Endothelial cell of hepatic sinusoid (primary cell): ENCODE measurements at regions not wholly inside any gene's neighbourhood (a gene's known extent, or its start where the extent isn't known, plus 50 kb on each side); places are given as distances from the start of the nearest gene placed in this dataset.

Source experiments
- in situ Hi-C: cut with HindIII; loops from 2 replicates; pipeline ENCODE4 v1.10.0; 2017; ENCODE audit warnings: low sequenced_read_pairs

- in situ Hi-C loops, result no loop called here
Measured at GRCh38 chr1:98386675-98387440, 274.7 kb upstream of the SNX7 start.

DNA sequence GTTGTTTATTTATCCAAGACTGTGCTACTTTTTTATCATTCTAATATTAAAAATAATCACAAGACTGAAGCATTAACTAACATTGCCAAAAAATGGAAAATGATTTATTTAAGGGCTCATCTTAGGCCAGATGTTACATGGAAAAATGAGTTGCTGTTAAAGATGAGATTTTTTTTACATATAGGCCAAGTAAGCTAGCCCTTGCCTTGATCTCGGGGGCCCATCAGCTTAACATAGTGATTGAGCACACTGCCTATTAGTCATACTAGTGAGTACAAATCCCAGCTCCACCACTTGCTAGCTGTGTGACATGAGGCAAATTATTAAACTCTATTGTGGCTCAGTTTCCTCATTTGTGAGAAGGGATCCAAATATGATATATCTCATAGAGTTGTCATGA, 275.9 kb upstream of the SNX7 start:
- in situ Hi-C loops, result no loop called here

DNA sequence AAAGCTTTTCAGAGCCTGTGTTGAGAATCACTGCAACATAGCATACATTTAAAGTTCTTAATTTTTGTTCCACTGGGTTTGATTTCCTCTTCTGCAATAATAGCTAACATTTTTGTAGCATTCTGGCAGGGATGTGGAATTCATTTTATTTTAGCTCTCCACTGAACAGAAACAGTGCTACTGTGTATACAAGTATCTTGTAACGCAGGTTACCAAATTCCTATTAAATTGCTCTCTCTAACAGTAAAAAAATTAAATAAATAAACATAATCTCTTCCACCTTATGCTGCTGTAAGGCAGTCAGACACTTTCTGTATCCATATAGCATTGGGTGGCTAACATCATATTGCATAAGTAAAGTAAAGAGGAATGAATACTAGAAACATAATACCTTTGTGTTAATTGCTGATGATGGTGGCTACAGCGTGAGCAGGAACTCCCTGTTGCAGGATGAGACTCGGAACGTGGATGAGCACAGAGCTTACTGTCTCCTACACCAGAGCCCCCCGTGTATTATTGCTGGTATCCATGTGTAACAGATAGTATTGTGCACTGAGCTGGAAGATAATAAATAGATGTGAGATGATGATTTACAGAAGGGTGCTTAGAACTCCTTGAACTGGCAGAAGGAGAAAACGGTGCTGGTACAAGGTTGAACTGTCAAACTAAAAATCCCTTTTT, 276.9 kb upstream of the SNX7 start:
- in situ Hi-C loops, result no loop called here

GRCh38 chr1:98382986-98383740, 278.4 kb upstream of the SNX7 start:
- in situ Hi-C loops, result no loop called here

- in situ Hi-C loops, result no loop called here
Measured at GRCh38 chr1:98382586-98382985, 278.9 kb upstream of the SNX7 start.

DNA sequence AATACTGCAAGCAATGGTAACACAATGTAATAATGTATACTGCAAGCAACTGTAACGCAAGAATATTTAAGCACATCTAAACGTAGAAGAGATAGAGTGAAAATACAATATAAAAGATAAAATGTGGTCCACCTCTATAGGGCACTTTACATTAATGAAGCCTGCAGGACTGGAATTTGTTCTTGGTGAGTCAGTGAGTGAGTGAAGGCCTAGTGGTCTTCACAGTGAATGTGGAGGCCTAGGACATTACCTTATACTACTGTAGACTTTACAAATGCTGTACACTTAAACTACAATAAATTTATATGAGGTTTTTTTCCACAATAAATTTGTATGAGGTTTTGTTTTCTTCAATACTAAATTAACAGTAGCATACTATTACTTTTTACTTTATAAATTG, 287.4 kb upstream of the SNX7 start:
- in situ Hi-C loops, result no loop called here

GRCh38 chr1:98373056-98373455, 288.5 kb upstream of the SNX7 start:
- in situ Hi-C loops, result no loop called here

DNA sequence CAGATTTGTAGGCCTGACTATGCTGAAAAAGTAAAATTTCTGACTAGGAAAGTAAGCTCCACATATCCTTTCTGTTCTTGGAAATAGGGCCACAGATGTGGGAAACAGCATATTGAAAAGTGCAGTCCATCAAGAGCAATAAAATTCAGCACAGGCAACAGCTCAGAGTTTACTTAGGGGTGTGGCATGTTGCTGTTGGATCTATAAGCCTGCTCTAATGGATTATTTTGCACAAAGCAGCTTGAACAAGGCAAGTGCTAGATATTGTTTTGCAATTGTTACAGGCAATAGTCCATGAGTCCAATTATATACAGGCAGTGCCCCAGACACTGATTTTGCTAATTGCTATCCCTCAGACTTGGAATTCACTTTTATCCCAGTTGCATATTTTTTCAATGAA, 289.8 kb upstream of the SNX7 start:
- in situ Hi-C loops, result no loop called here

DNA sequence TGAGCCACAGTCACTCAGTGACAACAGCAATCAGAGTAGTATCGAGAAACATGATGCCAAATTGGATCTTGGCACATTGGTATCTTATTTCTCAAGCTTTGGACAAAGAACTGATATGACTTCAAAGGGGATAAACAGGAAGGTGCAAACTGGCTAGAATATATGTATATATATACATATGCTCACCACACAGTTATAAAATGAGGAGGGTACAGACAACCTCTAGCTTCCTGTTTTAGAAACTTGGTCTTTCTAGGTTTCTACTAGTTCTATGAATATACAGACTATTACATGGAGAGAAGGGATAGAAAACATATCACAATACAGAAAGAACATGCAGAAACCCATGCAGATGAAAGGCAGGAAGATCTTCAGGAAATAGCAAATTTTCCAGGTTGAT, 292.1 kb upstream of the SNX7 start:
- in situ Hi-C loops, result no loop called here

DNA sequence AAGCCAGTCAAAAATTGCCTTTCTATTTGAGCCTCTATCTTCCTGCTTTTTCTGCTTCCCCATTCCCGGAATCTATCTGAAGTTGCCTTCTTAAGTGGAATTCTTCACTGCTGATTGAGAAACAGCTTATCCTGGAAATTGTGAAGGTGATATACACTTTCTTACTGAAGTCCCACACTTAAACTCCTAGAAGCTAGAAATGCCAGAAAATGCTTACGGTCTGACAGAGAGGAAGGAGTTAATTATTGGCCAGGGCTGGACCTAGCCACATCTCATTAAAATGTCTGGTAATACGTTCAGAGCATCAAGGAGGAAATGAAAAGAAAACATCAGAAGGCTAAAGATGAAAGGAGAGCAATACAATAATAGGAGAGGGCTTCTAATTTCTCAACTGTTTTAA, 292.5 kb upstream of the SNX7 start:
- in situ Hi-C loops, result no loop called here

GRCh38 chr1:98367426-98367825, 294.1 kb upstream of the SNX7 start:
- in situ Hi-C loops, result no loop called here

DNA sequence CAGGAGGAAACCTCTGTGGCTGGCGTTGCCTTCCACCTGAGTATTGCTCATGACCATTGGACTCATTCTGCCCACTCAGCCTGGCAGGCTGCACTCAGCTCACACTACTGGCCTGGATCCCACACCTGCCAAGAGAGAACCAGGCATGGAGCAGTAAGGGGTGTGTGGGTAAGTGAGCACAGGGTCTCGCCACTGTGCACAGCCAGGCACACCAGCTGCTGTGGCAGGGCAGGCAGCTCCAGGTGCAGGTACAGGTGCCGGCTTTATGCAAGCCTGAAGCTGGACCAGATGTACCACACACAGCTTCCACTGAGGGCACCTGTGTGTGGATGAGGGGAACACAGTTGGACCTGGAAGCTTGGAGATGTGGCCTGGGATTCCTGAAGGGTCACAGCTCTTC, 295.2 kb upstream of the SNX7 start:
- in situ Hi-C loops, result no loop called here

DNA sequence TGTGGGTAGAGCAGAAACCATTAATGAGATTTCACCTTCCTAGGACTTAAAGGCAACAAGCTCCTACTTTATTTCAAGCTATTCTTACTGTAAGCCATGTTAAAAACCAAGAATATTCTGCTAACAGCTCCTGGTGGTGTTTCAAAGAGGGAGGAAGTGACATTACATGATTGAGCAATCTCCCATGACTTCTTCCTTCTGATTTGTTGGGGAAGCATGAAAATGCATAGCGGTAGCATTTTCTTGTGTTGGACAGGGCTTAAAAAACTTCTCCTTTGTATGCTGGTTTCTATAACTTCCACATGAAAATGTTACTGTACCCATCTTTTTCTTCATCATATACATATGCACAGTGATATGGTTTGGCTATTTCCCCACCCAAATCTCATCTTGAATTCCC, 297.0 kb upstream of the SNX7 start:
- in situ Hi-C loops, result no loop called here

- in situ Hi-C loops, result no loop called here
Measured at GRCh38 chr1:98360864-98361263, 300.7 kb upstream of the SNX7 start.

- in situ Hi-C loops, result no loop called here
Measured at GRCh38 chr1:98355656-98356383, 305.7 kb upstream of the SNX7 start.

GRCh38 chr1:98352378-98352777, 309.1 kb upstream of the SNX7 start:
- in situ Hi-C loops, result no loop called here

GRCh38 chr1:98351561-98351960, 310.0 kb upstream of the SNX7 start:
- in situ Hi-C loops, result no loop called here

DNA sequence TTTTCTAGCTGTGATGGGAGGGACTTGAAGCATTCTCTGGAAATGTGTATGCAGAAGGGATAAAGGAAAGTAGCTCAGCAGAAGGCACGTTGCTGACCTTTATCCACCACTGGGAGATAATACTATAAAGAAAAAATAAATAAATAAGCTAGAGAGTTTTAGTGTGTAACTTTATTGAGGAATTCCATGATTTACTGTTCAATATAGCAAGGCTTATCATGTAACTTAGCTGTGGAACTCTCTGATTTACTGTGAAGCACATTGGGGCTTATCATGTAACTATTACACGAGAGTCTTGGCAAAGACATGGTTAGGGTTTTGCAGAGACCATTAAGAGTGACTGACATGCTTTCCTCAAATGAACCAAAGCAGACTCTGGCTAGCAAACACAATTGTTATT, 316.1 kb upstream of the SNX7 start:
- in situ Hi-C loops, result no loop called here

- in situ Hi-C loops, result no loop called here
Measured at GRCh38 chr1:98344731-98345130, 316.8 kb upstream of the SNX7 start.

DNA sequence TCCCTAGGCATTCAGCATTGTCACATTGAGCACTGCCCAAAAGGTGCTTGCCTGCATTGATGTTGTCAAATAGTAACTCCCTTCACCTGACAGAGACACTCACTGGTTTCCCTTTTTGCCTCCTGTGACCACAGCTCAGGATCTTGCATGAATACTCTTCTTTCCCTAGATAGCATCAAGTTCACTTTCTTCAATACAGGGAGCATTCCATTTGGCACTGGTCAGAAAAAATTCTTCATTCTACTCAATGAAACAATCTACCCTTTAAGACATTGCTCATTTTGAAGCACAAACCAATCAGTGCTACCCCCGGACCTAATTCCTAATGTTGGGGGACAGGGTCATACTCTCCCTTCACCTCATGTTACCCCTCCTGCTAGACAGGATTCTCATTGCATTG, 319.0 kb upstream of the SNX7 start:
- in situ Hi-C loops, result no loop called here

DNA sequence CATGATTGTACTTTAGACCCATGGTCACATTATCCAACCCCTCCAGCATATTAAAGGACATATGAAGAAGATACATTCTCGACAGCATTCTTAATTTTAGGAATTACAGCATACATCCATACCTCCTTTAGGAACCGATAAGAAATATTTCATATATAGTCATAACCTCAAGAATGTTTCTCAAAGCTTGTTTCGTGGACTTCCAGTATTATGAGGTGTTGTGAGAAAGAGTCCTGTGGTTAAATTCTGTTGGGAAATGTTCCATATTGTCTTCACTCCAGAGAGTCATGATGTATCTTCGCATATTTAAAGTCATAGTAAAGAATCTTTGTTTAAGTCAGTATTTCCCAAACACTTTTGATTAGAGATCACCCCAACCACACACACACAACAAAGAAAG, 321.0 kb upstream of the SNX7 start:
- in situ Hi-C loops, result no loop called here
